GM13976 (cell line): ENCODE measurements at regions not wholly inside any gene's neighbourhood (a gene's known extent, or its start where the extent isn't known, plus 50 kb on each side); places are given as distances from the start of the nearest gene placed in this dataset.
"Not testable (repeated sequence)": the region's sequence is repeated elsewhere in the genome, so short reads cannot be mapped to it uniquely, and the experiment has no call there.

Experiments used
- DNase-seq: peaks from one replicate; pipeline ENCODE4 v3.0.0; 2012; ENCODE audit warnings: low spot score
- in situ Hi-C: fragments of 300-500 bp; cut with MboI; formaldehyde crosslinking; loops from one replicate; pipeline ENCODE4 v1.12.0; 2022; ENCODE audit warnings: low sequenced_read_pairs, mixed read lengths, inconsistent platforms; ENCODE audit not compliant: unreplicated experiment
- TF ChIP-seq, protein P1 (sequence below): IDR thresholded peaks from 2 replicates; pipeline ENCODE4 v1.5.1; 2012; ENCODE audit warnings: borderline replicate concordance, mild to moderate bottlenecking; ENCODE audit not compliant: insufficient read depth; ENCODE audit errors: extremely low read depth, missing control alignments, control extremely low read depth

DNA sequence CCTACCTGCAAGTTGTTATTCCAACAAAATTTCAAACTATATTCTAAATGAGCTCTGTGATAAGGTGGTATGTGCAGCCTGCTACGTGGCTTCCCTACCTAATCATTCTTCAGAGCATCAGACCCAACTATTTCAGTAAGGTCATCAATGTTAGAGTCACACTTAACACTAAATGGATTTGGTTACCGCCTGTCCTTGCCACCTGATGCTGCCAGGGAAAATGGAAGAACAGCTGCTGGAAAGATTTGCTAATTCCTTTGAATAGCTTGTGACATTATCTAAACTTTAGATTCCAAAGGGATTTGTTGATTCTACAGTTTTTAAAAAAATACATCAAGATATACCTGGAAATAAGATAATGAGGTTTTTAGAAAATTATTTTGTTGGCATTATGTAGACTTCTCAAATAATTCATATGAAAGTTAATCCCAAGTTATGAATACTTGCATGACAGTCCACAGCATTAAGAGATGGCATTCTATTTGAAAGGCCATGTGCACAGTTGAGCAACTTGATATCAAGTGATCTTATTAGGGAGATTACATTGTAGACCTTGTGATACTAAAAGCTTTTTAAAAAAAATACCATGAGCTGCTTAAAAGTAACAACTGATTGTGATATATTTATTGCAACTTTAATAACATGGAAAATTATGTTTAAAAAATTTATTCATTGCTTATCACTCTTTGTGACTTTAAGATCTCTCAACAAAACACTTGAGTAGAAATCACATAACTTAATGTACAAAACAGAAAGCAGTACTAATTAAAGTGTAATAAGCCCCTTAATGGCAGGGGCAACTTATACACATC is 98.3 kb upstream of the UGP2 start:
- DNase-seq: no peak
- TF ChIP-seq, protein P1, sequence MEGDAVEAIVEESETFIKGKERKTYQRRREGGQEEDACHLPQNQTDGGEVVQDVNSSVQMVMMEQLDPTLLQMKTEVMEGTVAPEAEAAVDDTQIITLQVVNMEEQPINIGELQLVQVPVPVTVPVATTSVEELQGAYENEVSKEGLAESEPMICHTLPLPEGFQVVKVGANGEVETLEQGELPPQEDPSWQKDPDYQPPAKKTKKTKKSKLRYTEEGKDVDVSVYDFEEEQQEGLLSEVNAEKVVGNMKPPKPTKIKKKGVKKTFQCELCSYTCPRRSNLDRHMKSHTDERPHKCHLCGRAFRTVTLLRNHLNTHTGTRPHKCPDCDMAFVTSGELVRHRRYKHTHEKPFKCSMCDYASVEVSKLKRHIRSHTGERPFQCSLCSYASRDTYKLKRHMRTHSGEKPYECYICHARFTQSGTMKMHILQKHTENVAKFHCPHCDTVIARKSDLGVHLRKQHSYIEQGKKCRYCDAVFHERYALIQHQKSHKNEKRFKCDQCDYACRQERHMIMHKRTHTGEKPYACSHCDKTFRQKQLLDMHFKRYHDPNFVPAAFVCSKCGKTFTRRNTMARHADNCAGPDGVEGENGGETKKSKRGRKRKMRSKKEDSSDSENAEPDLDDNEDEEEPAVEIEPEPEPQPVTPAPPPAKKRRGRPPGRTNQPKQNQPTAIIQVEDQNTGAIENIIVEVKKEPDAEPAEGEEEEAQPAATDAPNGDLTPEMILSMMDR: no peak
- in situ Hi-C loops: no loop called here

- in situ Hi-C loops: no loop called here
- DNase-seq: no peak
- TF ChIP-seq, protein P1: no peak
Observed at GRCh38 chr2:63743982-63744966, 97.4 kb upstream of the UGP2 start.

DNA sequence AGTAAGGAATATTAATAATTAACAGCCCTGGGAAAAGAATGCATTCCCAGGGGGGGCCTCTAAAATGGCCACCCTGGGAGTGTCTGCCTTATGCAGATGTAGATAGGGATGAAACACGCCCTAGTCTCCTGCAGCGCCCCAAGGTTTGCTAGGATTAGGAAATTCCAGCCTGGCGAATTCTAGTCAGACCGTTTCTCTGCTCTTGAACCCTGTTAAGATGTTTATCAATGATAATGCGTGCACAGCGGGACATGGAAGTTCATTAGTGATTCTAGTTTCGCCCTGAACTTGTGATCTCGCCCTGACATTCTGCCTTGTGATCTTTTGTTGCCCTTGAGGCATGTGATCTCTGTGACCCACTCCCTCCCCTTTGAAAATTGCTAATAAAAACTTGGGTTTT is 95.1 kb upstream of the UGP2 start:
- in situ Hi-C loops, DNase-seq: not testable (repeated sequence)

DNA sequence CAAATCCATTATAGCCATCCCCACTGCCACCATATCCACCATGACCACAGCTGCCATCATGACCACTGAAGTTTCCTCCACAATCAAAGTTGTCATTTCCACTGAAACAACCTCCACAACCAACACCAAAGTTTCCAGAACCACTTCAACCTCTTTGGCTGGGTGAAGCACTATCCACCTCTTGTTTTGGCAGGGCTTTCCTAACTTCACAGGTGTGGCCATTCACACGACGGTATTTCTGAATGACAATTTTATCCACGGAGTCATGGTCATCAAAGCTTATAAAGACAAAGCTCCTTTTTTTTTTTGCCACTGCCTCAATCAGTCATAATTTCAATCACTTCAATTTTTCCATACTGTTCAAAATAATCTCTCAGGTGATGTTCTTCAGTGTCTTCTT is 89.8 kb upstream of the UGP2 start:
- in situ Hi-C loops: no loop called here
- TF ChIP-seq, protein P1: no peak
- DNase-seq: no peak

DNA sequence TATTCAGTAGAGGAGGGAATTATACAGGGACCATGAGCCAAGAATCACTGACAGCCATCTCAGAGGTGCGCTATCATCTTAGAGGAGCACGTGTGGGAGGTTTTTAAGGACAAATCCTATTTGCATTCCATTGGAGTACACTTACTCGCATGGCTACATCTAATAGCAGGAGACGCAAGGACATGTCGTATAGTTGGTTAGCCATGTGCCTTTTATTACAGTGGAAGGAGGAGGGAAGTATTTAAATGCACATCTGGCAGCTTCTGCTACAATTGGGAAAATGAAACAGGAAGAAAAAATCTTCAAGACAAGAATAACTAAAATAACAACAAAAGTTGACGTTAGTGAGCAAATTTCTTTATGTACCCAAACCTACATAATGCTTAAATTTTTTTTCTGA is 86.5 kb upstream of the UGP2 start:
- DNase-seq: no peak
- in situ Hi-C loops: no loop called here
- TF ChIP-seq, protein P1: no peak

GRCh38 chr2:63755965-63756364 is 85.7 kb upstream of the UGP2 start:
- in situ Hi-C loops: no loop called here
- TF ChIP-seq, protein P1: no peak
- no peak for DNase-seq
